ENCODE measurements at regions not wholly inside any gene's neighbourhood (a gene's known extent, or its start where the extent isn't known, plus 50 kb on each side); places are given as distances from the start of the nearest gene placed in this dataset.

DNA sequence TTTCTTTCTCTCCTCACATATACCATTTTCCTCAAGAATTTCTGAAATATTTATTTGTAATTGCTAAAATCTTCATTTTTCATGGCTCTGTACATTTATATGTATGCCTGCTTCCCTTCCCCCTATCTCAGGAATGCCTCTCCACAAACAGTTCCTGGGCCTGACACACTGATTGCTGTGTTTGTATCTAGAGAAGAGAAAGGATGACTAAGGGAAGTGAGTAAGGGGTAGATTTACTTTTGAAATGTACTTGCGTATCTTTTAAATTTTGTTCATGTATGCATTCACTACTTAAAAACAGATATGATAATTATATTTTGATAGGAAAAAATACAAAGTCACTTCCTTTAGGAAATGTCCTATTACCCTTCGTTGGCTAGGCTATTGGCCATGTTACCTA is 790.8 kb downstream of the PCDH18 start:
- Histone ChIP-seq H2AFZ (ENCODE audit: low read length) (no peak overlapping the region), H4K20me1 (ENCODE audit: insufficient read depth, low read length) (no peaks in the 10 kb centered on the region), H3F3A (ENCODE audit: insufficient read depth, low read length) (no peaks in the 10 kb centered on the region), H3K9me2 (ENCODE audit: low read depth, low read length) (no peaks in the 10 kb centered on the region), H3K9ac (ENCODE audit: low read length) (no peak overlapping the region), H3K4me1 (ENCODE audit: insufficient read depth, low read length, severe bottlenecking) (no peaks in the 10 kb centered on the region), H3K27ac (ENCODE audit: low read depth, low read length, poor library complexity, severe bottlenecking) (no peak overlapping the region), H3K4me2 (ENCODE audit: low read length) (no peak overlapping the region), H3K79me2 (ENCODE audit: insufficient read depth, low read length) (no peaks in the 10 kb centered on the region), H3K27me3 (ENCODE audit: insufficient read depth, low read length) (no peaks in the 10 kb centered on the region), H3K9me3 (ENCODE audit: low read length) (no peaks in the 10 kb centered on the region), H3K36me3 (ENCODE audit: insufficient read depth, low read length) (no peaks in the 10 kb centered on the region), H3K4me3 (ENCODE audit: low read depth, low read length, poor library complexity, severe bottlenecking) (no peak overlapping the region)
- TF ChIP-seq, protein P1, sequence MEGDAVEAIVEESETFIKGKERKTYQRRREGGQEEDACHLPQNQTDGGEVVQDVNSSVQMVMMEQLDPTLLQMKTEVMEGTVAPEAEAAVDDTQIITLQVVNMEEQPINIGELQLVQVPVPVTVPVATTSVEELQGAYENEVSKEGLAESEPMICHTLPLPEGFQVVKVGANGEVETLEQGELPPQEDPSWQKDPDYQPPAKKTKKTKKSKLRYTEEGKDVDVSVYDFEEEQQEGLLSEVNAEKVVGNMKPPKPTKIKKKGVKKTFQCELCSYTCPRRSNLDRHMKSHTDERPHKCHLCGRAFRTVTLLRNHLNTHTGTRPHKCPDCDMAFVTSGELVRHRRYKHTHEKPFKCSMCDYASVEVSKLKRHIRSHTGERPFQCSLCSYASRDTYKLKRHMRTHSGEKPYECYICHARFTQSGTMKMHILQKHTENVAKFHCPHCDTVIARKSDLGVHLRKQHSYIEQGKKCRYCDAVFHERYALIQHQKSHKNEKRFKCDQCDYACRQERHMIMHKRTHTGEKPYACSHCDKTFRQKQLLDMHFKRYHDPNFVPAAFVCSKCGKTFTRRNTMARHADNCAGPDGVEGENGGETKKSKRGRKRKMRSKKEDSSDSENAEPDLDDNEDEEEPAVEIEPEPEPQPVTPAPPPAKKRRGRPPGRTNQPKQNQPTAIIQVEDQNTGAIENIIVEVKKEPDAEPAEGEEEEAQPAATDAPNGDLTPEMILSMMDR (IDR thresholded peaks at IDR 0.05; ENCODE audit: low read length): no peak
- TF ChIP-seq EZH2 (IDR thresholded peaks at IDR 0.05; ENCODE audit: borderline replicate concordance, low read length): no peak

DNA sequence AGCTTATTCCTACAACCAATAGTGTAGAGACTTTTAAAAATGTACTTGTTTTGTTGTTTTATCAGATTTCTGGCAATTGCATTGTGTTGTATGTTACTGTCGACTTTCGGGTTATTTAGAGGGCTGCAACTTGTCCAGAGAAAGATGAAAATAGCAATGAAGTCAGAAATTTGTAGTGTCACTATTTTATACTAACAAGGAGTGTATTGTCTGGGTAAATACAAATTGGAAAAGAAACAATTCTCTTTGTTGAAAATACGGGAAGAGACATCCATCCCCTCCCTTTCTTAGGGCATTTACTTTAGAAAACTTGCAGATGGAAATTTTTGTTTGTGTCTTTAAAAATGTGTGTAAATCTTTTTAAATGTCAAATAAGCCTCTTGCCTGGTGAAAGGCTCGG is 792.0 kb downstream of the PCDH18 start:
- H3K36me3 ChIP-seq (ENCODE audit: insufficient read depth, low read length): no peaks in the 10 kb centered on the region

DNA sequence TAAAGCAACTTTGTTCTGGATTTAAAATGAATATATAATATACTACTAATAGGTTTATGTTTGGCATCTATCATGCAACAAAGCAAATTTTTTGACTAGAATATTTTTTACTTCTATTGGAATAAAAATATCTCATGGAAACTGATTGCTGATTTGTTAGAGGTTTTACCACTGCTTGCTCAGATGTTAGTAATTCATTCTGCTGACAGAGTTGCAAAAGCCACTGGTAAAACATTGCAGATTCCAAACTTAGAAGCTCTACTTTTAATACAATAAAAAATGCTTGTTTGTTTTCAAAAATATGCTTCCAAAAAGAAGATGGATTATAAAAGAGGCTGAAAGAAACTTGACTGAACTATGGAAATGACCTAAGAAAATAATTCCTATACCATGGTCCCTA is 795.2 kb downstream of the PCDH18 start:
- no peak overlapping the region for H3K4me2 ChIP-seq (ENCODE audit: low read length)
- H2AFZ ChIP-seq (ENCODE audit: low read length): no peak overlapping the region
- no peak overlapping the region for H3K27ac ChIP-seq (ENCODE audit: low read depth, low read length, poor library complexity, severe bottlenecking)
- TF ChIP-seq, protein P1 (IDR thresholded peaks at IDR 0.05; ENCODE audit: low read length): no peak
- no peak for TF ChIP-seq EZH2 (IDR thresholded peaks at IDR 0.05; ENCODE audit: borderline replicate concordance, low read length)
- no peaks in the 10 kb centered on the region for H3K79me2 ChIP-seq (ENCODE audit: insufficient read depth, low read length)
- no peak overlapping the region for H3K4me3 ChIP-seq (ENCODE audit: low read depth, low read length, poor library complexity, severe bottlenecking)
- H3K4me1 ChIP-seq (ENCODE audit: insufficient read depth, low read length, severe bottlenecking): no peaks in the 10 kb centered on the region
- no peaks in the 10 kb centered on the region for H3K9me3 ChIP-seq (ENCODE audit: low read length)
- no peaks in the 10 kb centered on the region for H4K20me1 ChIP-seq (ENCODE audit: insufficient read depth, low read length)
- no peaks in the 10 kb centered on the region for H3K36me3 ChIP-seq (ENCODE audit: insufficient read depth, low read length)
- H3K9me2 ChIP-seq (ENCODE audit: low read depth, low read length): no peaks in the 10 kb centered on the region
- no peak overlapping the region for H3K9ac ChIP-seq (ENCODE audit: low read length)
- no peaks in the 10 kb centered on the region for H3F3A ChIP-seq (ENCODE audit: insufficient read depth, low read length)
- no peaks in the 10 kb centered on the region for H3K27me3 ChIP-seq (ENCODE audit: insufficient read depth, low read length)

More for the DNA sequence above, 792.0 kb downstream of the PCDH18 start:
- Histone ChIP-seq H3K4me1 (ENCODE audit: insufficient read depth, low read length, severe bottlenecking) (no peaks in the 10 kb centered on the region), H3K4me2 (ENCODE audit: low read length) (no peak overlapping the region), H3K27ac (ENCODE audit: low read depth, low read length, poor library complexity, severe bottlenecking) (no peak overlapping the region), H4K20me1 (ENCODE audit: insufficient read depth, low read length) (no peaks in the 10 kb centered on the region), H3K27me3 (ENCODE audit: insufficient read depth, low read length) (no peaks in the 10 kb centered on the region), H3F3A (ENCODE audit: insufficient read depth, low read length) (no peaks in the 10 kb centered on the region), H3K9ac (ENCODE audit: low read length) (no peak overlapping the region), H3K9me2 (ENCODE audit: low read depth, low read length) (no peaks in the 10 kb centered on the region), H3K4me3 (ENCODE audit: low read depth, low read length, poor library complexity, severe bottlenecking) (no peak overlapping the region), H3K9me3 (ENCODE audit: low read length) (no peaks in the 10 kb centered on the region), H3K79me2 (ENCODE audit: insufficient read depth, low read length) (no peaks in the 10 kb centered on the region), H2AFZ (ENCODE audit: low read length) (no peak overlapping the region)
- no peak for TF ChIP-seq EZH2 (IDR thresholded peaks at IDR 0.05; ENCODE audit: borderline replicate concordance, low read length)
- TF ChIP-seq, protein P1 (IDR thresholded peaks at IDR 0.05; ENCODE audit: low read length): no peak

Measured in OCI-LY1 (cell line).